ENCODE measurements at regions not wholly inside any gene's neighbourhood (a gene's known extent, or its start where the extent isn't known, plus 50 kb on each side); places are given as distances from the start of the nearest gene placed in this dataset.
"Not testable (repeated sequence)": the region's sequence is repeated elsewhere in the genome, so short reads cannot be mapped to it uniquely, and the experiment has no call there.

DNA sequence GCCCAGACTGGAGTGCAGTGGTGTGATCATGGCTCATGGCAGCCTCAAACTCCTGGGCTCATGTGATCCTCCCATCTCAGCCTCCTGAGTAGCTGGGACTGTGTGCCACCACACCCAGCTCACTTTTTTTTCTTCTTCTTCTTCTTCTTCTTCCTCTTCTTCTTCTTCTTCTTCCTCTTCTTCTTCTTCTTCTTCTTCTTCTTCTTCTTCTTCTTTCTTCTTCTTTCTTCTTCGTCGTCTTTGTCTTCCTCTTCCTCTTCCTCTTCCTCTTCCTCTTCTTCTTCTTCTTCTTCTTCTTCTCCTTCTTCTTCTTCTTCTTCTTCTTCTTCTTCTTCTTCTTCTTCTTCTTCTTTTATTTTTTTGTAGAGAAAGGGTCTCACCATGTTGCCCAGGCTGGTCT lies 78.8 kb upstream of the RPH3A start:
- DNase-seq, result not testable (repeated sequence)

DNA sequence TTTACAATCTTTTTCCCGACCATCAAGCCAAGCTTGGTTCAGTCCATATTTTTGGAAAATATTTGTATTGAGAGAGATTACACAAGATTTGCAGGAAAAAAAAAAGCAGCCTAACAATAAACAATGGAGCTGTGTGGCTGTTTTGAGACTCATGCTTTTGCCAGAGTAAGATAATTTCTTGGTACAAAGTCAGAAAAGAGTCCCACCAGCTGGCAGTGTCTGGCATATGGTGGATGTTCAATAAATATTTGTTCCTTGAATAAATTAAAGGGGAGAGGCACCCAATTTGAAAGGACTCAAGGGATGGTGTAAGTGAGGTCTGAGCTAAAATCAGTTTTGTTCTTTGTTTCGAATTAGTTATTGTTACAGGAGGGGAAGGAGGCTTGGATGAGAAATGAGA lies 78.1 kb upstream of the RPH3A start:
- no peak for DNase-seq

DNA sequence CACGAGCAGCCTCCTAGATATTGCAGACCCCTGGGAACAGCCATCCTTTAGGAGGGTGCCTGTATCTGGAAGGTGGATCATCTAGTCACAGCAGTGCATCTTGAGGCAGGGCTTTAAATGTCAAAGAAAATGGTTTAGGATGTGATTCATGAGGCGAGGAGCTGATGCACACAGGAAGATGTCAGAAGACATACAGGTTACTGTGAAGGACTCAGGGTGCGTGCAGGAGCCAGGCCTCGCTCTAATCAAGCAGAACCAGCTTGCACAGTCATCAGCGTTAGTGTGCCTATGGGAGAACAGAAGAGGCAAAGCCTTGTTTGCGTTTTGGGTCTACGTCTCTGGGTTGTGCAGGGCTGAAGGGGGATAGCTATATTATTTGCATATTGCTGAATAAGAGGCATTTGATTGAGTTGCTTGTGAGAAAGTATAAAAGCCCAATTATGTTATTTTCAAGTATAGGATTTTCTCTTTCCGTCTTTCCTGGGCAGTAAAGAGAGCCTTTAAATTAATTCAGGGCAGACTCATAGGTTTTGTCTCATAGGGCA lies 77.3 kb upstream of the RPH3A start:
- no peak for DNase-seq

DNA sequence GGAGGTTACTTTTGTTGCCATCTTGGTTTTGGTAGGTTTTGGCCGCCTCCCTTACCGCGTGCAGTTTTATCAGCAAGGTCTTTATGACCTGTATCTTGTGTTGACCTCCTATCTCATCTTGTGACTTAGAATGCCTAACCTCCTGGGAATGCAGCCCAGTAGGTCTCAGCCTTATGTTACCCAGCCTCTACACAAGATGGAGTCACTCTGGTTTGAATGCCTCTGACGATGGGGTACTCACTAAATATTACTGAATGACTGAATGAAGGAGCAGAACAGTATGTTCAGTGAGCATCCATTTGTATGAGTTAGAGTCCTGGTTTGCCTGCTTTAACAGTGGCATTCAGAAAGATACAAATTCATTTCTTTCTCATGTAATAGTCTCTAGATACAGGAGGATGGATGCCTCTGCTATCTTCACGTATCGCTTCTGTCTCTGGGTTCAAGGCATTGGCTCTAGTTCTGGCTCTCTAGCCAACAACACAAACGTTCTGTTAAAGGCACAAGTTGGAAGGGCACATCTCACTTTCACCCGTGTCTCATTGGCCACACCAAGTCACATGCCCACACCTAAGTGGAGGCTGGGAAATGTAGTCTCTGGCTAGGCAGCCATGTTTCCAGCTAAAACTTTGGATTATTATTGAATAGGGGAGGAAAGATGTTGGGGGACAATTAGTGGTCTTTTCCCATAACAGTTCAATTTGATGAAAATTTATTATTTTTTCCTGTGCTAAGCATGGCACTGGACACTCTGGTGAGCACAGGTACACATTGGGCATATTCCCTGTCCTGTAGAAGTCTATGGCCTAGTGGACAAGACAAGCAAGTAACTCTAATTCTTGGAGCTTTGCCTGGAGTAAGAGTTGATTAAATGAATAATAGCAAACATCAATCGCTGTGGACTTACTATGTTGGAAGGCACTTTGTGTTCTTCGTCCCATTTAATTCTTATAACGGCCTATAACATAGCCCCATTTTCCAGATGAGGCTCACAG lies 75.2 kb upstream of the RPH3A start:
- DNase-seq, result no peak

DNA sequence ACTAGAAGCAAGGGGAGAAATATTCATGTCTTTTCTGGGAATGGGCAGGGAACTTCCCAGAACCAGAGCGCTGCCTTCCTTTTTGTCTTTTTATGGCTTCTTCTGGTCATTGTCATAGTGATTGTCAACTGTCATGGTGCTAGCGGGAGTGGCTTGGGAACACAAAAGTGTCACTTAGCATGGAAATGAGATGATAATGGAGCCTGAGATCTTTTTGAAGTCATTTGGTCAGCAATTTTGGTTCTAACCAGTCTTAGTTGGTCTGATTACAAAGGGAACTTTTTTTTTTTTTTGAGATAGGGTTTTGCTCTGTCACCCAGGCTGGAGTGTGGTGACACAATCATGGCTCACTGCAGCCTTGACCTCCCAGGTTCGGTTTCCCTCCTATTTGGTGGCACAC lies 62.7 kb upstream of the RPH3A start:
- no peak for DNase-seq

- no peak for DNase-seq
These were observed 56.5 kb upstream of the RPH3A start for GRCh38 chr12:112734859-112735695.

- DNase-seq, result no peak
These were observed 53.0 kb upstream of the RPH3A start for GRCh38 chr12:112738531-112738930.

DNA sequence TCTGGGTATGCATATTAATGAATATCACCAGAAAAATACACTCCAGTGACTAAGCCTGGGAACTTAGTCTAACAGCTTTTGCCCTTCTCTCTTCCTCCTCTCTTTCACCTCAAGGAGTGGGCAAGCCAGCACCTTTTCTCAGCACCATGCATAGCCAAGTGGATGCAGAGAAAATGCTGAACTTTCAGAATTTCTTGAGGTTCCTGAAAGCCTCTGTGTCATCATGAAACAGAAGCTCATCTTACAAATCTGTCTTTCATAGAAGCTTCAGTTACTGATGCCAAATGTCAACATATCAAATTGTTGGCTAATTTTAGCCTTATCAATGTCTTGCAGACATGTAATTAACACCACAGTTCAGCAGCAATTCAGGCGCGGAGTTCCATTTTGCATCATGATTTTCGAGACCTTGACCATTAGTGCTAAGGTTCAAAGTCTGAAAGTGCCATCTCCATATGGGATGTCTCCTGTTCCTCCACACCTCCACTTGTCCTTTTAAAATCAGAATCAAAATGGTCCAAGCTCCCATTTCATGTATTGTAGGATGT lies 51.1 kb upstream of the RPH3A start:
- no peak for DNase-seq

GRCh38 chr12:112741106-112741505 lies 50.4 kb upstream of the RPH3A start:
- no peak for DNase-seq

Measured in right hindlimb (tissue), 1 donor.